Muscle of leg (tissue), 3 donors: ENCODE measurements at regions not wholly inside any gene's neighbourhood (a gene's known extent, or its start where the extent isn't known, plus 50 kb on each side); places are given as distances from the start of the nearest gene placed in this dataset.

Experiments used
- DNase-seq: peaks from one replicate; pipeline ENCODE4 v3.0.0; 2013
- H3K27ac ChIP-seq: one replicate; pipeline ENCODE4 v1.5.1; 2013; ENCODE audit warnings: mild to moderate bottlenecking, low read length, control low read depth
- H3K27me3 ChIP-seq: one replicate; pipeline ENCODE4 v1.6.1; 2013; ENCODE audit warnings: low read length; ENCODE audit not compliant: control insufficient read depth, insufficient read depth
- H3K36me3 ChIP-seq: one replicate; pipeline ENCODE4 v1.6.1; 2013; ENCODE audit warnings: low read length; ENCODE audit not compliant: control insufficient read depth, insufficient read depth
- H3K4me1 ChIP-seq: one replicate; pipeline ENCODE4 v1.6.1; 2013; ENCODE audit warnings: low read length; ENCODE audit not compliant: control insufficient read depth, insufficient read depth
- H3K4me3 ChIP-seq: one replicate; pipeline ENCODE4 v1.5.1; 2013; ENCODE audit warnings: low read length, control low read depth
- H3K9me3 ChIP-seq: replicated peaks from 2 replicates; pipeline ENCODE4 v1.6.1; 2013; ENCODE audit warnings: low read depth, low read length; ENCODE audit not compliant: control insufficient read depth
- WGBS: methylation state at CpG from one replicate; pipeline ENCODE4 v1.1.5; 2013; ENCODE audit warnings: missing lambda C conversion rate; ENCODE audit not compliant: insufficient coverage; 5-methylcytosine and 5-hydroxymethylcytosine counted together

DNA sequence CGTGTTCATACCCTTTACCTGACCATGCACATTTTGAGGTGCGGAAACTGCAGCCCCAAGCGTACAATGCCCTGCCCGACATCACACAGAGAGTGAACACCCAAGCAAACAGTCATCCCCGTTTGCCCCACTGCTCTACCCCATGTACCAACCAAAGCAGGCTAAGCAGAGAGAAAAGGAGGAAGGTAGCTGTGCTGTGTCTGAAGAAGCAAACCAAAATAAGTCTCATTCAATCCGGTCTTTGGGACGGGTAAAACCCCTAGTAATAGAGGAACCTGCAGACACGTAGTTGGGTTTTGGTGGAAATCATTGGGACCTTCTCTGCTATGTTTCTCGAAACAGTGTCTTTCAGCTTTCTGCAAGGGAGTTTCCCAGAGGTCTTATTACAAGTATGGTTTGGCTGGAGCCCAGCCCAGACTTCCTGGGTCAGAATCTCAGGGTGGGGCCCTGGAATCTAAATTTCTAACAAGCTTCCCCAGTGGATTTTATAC, 164.6 kb upstream of the HES1 start:
- Histone ChIP-seq H3K9me3 (no peaks in the 10 kb centered on the region), H3K4me3 (no peak overlapping the region), H3K4me1 (peaks cover 38% of the 10 kb centered on the region), H3K36me3 (no peaks in the 10 kb centered on the region), H3K27ac (no peak overlapping the region), H3K27me3 (peaks cover 9% of the 10 kb centered on the region)
- WGBS, result 64% methylated on average over 5 of the region's 9 CpGs
- DNase-seq, result peak; percentile 63

DNA sequence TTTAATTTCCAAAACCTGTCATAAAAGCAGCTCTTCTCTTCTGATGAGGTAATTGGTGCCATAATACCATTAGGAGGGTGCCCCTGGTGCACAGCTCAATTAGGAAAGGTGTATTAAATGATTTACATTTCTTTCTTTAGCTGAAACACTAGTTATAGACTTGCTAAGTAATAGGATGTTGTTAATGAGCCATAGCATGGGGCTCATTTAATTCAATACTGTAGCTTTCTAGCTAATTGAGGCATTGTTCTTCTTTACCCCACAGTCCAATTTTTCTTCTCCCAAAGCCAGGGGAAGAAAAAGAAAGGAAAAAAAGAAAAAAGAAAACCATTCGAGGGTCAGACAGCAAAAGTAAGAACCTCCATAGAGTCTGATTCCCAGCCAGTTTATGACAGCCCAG, 164.0 kb upstream of the HES1 start:
- Histone ChIP-seq H3K27ac (no peak overlapping the region), H3K27me3 (peaks cover 9% of the 10 kb centered on the region), H3K4me3 (no peak overlapping the region), H3K9me3 (no peaks in the 10 kb centered on the region), H3K4me1 (peaks cover 38% of the 10 kb centered on the region), H3K36me3 (no peaks in the 10 kb centered on the region)
- DNase-seq, result no peak
- 67% methylated on average over 1 of the region's 1 CpG for WGBS

DNA sequence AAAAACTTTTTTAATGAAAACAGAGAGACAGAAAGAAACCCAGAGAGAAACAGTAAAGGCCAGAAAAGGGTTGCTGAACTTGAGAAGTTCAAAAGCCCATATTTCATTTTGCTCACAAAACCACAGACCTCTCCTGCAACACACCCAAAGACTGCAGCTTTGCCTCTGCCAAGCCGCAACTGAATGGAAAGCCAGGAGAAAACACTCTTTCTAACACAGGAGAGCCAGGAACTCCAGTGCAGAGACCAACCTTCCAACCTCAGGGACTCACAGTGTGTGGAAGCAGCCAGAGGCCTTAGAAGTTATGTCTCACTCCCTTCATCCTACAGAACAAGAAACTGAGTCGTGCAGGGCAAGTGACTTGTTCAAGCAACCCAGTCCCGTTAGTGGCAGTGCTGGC, 163.1 kb upstream of the HES1 start:
- H3K27ac ChIP-seq, result no peak overlapping the region
- no peak overlapping the region for H3K4me3 ChIP-seq
- no peaks in the 10 kb centered on the region for H3K36me3 ChIP-seq
- DNase-seq, result peak; percentile 51
- WGBS, result 73% methylated on average over 2 of the region's 3 CpGs
- peaks cover 9% of the 10 kb centered on the region for H3K27me3 ChIP-seq
- no peaks in the 10 kb centered on the region for H3K9me3 ChIP-seq
- peaks cover 38% of the 10 kb centered on the region for H3K4me1 ChIP-seq

DNA sequence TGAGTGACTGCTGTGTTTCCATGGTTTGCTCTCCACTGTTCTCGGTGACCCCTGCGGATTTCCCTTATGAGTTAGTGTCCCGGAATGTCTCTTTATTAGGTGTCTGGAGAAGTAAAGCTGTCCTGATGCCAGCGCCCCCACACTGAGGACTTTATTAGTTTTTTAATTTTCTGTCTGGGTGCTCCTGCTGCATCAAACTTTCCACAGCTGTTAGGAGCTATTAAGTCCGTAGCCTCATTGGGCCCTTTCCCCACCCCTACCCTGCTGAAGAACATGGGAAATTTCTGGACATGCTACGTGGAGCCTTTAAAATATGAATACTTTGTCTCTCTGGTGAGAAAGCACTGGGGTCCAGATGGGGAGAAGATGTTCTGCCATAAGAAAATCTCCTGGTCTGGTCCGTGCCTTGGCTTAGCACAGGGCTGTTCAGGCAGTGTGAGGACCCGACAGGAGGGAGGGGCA, 161.7 kb upstream of the HES1 start:
- 21% methylated on average over 6 of the region's 8 CpGs for WGBS
- Histone ChIP-seq H3K27me3 (peaks cover 14% of the 10 kb centered on the region), H3K36me3 (no peaks in the 10 kb centered on the region), H3K27ac (peak overlapping the region; percentile 1), H3K9me3 (no peaks in the 10 kb centered on the region), H3K4me1 (peaks cover 42% of the 10 kb centered on the region), H3K4me3 (no peak overlapping the region)
- DNase-seq, result peak; percentile 73

DNA sequence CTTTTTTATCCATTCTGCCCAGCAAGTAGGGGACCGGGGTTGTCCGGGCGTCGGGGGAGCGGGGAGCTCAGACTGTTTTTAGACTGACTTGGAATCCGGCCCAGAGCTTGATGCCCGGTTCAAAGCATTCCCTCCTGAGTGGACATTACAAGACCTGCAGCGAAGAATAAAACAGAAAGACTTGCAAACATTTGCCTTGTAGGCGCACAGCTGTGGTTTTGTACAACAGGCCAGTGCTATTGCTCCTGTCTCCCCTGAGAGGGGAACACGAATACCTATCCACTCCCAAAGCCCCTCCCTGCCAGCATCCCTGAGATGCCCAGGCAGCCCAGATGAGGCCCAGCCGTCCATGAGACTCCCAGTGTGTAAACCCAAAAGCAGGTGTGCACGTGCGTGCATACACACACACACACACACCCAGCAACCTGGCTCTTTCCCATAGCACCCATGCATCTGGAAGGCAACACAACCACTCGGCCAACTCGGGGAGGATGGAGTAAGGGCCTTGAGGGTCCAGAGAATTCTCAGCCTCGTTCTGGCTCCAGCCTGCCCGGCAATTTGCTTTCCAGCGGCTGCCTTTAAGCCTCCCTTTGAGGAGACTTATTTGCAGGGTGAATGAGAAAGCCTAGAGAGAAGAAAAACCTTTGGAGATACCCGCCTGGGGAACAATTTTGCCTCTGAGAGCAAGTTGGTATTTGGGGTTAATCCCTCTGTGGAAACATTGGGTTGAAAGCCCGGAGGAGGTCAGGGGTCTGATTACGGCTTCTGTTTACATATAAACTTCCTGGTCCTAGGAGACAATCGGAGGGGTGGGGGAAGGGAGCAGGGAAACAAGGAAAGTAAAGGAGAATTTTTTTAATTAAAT, 161.0 kb upstream of the HES1 start:
- Histone ChIP-seq H3K27me3 (peaks cover 14% of the 10 kb centered on the region), H3K9me3 (no peaks in the 10 kb centered on the region), H3K4me1 (peaks cover 44% of the 10 kb centered on the region), H3K36me3 (no peaks in the 10 kb centered on the region), H3K27ac (peak overlapping the region; percentile 15), H3K4me3 (no peak overlapping the region)
- 24% methylated on average over 16 of the region's 22 CpGs for WGBS
- peak; percentile 53 for DNase-seq

DNA sequence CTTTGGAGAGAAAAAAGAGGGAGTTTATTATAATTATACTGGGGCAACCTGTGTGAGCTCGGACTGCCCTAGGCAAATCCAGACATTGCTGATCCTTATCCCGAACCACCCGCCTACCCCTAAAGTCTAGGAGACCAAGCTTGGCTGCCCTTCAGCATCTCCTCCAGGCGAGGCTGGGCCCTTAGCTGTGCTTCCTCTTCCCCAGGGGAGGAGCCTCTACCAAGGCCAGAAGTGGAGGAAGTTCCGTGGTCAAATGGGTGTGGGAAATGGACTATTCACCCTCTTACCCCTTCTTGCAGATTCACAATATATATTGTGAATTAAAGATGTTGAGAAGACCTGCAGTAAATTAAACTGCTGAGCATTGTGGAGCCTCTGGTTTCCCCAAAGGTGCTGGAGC, 158.3 kb upstream of the HES1 start:
- no peaks in the 10 kb centered on the region for H3K9me3 ChIP-seq
- no peak overlapping the region for H3K4me3 ChIP-seq
- H3K36me3 ChIP-seq, result no peaks in the 10 kb centered on the region
- H3K27ac ChIP-seq, result no peak overlapping the region
- peaks cover 48% of the 10 kb centered on the region for H3K4me1 ChIP-seq
- no CpG with 5 or more reads among the region's 5 CpGs for WGBS
- peaks cover 9% of the 10 kb centered on the region for H3K27me3 ChIP-seq
- DNase-seq, result no peak

DNA sequence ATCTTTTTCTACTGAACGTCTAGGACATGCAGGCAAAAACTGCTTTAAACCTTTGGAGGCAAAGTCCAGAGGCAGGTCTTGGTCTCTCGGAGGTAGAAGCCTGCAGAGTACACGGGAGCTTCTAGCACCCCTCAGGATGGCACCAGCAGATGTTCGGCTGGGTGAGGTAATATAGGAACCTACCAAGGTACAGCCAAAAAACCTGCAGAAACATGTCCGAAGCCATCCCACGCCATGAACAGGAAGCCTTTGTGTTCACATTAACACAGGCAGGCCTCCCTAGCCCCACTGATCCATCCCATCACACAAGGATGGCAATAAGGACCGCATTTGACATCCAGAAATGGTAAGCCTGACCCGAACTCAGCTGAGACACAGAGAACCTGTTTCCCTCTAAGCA, 157.9 kb upstream of the HES1 start:
- WGBS, result 93% methylated on average over 7 of the region's 8 CpGs
- no peaks in the 10 kb centered on the region for H3K36me3 ChIP-seq
- no peak overlapping the region for H3K27ac ChIP-seq
- H3K27me3 ChIP-seq, result peaks cover 6% of the 10 kb centered on the region
- no peak for DNase-seq
- H3K9me3 ChIP-seq, result no peaks in the 10 kb centered on the region
- H3K4me3 ChIP-seq, result no peak overlapping the region
- peaks cover 48% of the 10 kb centered on the region for H3K4me1 ChIP-seq

DNA sequence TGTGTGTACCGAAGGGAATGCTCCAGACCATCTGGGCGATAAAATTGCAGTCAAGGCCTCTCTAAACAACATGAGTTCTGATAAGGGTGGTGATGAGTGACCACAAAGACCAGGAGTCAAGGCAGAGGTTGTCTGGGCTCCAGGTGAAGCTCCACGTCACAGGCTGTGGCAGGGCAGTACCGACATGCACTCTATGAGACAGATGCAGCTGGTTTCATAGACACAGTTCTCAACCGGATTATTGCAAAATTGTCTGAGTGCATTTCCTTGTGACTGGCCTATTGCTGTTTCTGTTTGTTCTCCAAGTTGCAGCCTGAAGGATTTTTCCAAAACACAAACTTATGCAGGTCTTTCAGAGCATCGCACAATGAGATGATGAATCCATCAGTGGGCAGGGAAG, 157.5 kb upstream of the HES1 start:
- peak; percentile 26 for DNase-seq
- Histone ChIP-seq H3K27ac (no peak overlapping the region), H3K36me3 (no peaks in the 10 kb centered on the region), H3K27me3 (peaks cover 5% of the 10 kb centered on the region), H3K4me3 (no peak overlapping the region), H3K4me1 (peaks cover 48% of the 10 kb centered on the region), H3K9me3 (no peaks in the 10 kb centered on the region)
- 73% methylated on average over 5 of the region's 6 CpGs for WGBS

DNA sequence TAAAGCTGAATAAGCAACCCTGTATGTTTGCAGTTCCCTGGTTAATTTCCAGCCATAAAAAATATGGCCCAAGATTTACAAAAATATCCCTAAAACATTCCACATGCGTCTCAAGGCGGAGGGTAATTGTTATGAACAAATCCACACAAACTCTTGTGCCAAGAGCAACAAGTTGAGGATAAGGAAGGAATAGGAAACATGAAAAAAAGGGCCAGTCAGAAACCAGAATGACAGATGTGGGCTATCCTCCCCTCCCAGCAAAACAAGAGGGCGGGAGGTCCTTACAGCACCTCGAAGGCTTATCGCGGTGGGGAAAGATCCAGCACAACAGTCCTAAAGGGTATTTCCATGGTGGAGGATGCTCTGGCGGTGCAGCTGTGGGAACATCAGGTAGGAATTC, 155.6 kb upstream of the HES1 start:
- no peaks in the 10 kb centered on the region for H3K36me3 ChIP-seq
- H3K27ac ChIP-seq, result peak overlapping the region; percentile 39
- peak; percentile 90 for DNase-seq
- WGBS, result 35% methylated on average over 4 of the region's 7 CpGs
- H3K27me3 ChIP-seq, result peaks cover 5% of the 10 kb centered on the region
- no peak overlapping the region for H3K4me3 ChIP-seq
- H3K4me1 ChIP-seq, result peaks cover 41% of the 10 kb centered on the region
- no peaks in the 10 kb centered on the region for H3K9me3 ChIP-seq

DNA sequence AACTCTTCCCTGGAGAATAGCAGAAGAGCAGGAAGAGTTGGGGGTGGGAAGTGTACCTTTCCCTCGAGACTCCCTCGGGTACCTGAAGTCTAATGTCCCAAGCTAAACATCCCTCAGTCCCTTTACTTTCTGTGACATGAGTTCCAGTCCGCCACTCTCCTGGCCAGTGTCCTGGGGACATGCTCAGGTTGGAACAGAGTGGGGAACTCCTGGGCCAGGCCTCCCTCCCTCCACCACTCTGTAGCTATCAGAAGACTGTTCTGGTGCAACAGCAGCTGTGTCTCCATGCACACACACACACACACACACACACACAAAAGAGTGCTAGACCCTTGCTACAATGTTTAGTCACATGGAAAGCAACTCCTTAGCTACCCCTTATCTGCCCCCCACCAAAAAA, 155.0 kb upstream of the HES1 start:
- WGBS, result no CpG with 5 or more reads among the region's 3 CpGs
- no peaks in the 10 kb centered on the region for H3K9me3 ChIP-seq
- peak; percentile 43 for DNase-seq
- H3K27ac ChIP-seq, result no peak overlapping the region
- peaks cover 41% of the 10 kb centered on the region for H3K4me1 ChIP-seq
- no peaks in the 10 kb centered on the region for H3K36me3 ChIP-seq
- peaks cover 5% of the 10 kb centered on the region for H3K27me3 ChIP-seq
- H3K4me3 ChIP-seq, result no peak overlapping the region
